ENCODE measurements at regions not wholly inside any gene's neighbourhood (a gene's known extent, or its start where the extent isn't known, plus 50 kb on each side); places are given as distances from the start of the nearest gene placed in this dataset.

- TF ChIP-seq CTCF (conservative IDR thresholded peaks at IDR 0.05 in 1 of 2, IDR thresholded peaks at IDR 0.05 in 1 of 2; ENCODE audit: low read depth in 1 of 2, low read length in 2 of 2): no peak
- TF ChIP-seq EZH2 (IDR thresholded peaks at IDR 0.05; ENCODE audit: low read length, missing control alignments): no peak
Observed at GRCh38 chr10:21212348-21212747, 313.1 kb downstream of the SKIDA1 start.
